Neural progenitor cell (in vitro differentiated cells): ENCODE measurements at regions not wholly inside any gene's neighbourhood (a gene's known extent, or its start where the extent isn't known, plus 50 kb on each side); places are given as distances from the start of the nearest gene placed in this dataset.

Experiments used
- DNase-seq: peaks from one replicate; pipeline ENCODE4 v3.0.0-alpha.2; 2016; ENCODE audit warnings: low spot score
- H2AFZ ChIP-seq: fragments of 200-600 bp; sonication (generic); replicated peaks from 2 replicates; pipeline ENCODE4 v1.6.1; 2016; ENCODE audit warnings: antibody characterized with exemption
- H3F3A ChIP-seq: fragments of 200-600 bp; sonication (generic); 2 replicates; pipeline ENCODE4 v1.6.1; 2016; ENCODE audit warnings: antibody characterized with exemption, low read depth
- H3K27ac ChIP-seq: fragments of 200-600 bp; sonication (generic); 2 replicates; pipeline ENCODE4 v1.5.1; 2016; ENCODE audit warnings: mild to moderate bottlenecking
- H3K27me3 ChIP-seq: fragments of 200-600 bp; sonication (generic); 2 replicates; pipeline ENCODE4 v1.6.1; 2016; ENCODE audit warnings: mild to moderate bottlenecking, moderate library complexity
- H3K36me3 ChIP-seq: fragments of 200-600 bp; sonication (generic); 2 replicates; pipeline ENCODE4 v1.5.1; 2016
- H3K4me1 ChIP-seq: fragments of 200-600 bp; sonication (generic); 2 replicates; pipeline ENCODE4 v1.6.1; 2016; ENCODE audit warnings: mixed run types
- H3K4me2 ChIP-seq: fragments of 200-600 bp; sonication (generic); 2 replicates; pipeline ENCODE4 v1.6.1; 2016
- H3K4me3 ChIP-seq: fragments of 200-600 bp; sonication (generic); 2 replicates; pipeline ENCODE4 v1.5.1; 2016
- H3K79me2 ChIP-seq: fragments of 200-600 bp; sonication (generic); 2 replicates; pipeline ENCODE4 v1.6.1; 2016; ENCODE audit warnings: low read depth
- H3K9ac ChIP-seq: fragments of 200-600 bp; sonication (generic); 2 replicates; pipeline ENCODE4 v1.6.1; 2016
- H3K9me3 ChIP-seq: fragments of 200-600 bp; sonication (generic); 2 replicates; pipeline ENCODE4 v1.5.1; 2016; ENCODE audit warnings: low read depth
- H4K20me1 ChIP-seq: fragments of 200-600 bp; sonication (generic); 2 replicates; pipeline ENCODE4 v1.6.1; 2016; ENCODE audit warnings: low read depth
- H3K27ac Mint-ChIP-seq: 3 replicates; pipeline ENCODE4 v1.8.0; 2021; ENCODE audit warnings: mixed read lengths
- H3K27me3 Mint-ChIP-seq: 2 replicates; pipeline ENCODE4 v1.8.0; 2022; ENCODE audit warnings: low read depth, mild to moderate bottlenecking, inconsistent platforms, moderate library complexity, mixed read lengths; ENCODE audit not compliant: insufficient read depth
- H3K36me3 Mint-ChIP-seq: 3 replicates; pipeline ENCODE4 v1.8.0; 2021; ENCODE audit warnings: mixed read lengths
- H3K4me1 Mint-ChIP-seq: 3 replicates; pipeline ENCODE4 v1.8.0; 2021; ENCODE audit warnings: mixed read lengths
- H3K4me3 Mint-ChIP-seq: 3 replicates; pipeline ENCODE4 v1.8.0; 2021; ENCODE audit warnings: mild to moderate bottlenecking, moderate library complexity, mixed read lengths
- H3K9me3 Mint-ChIP-seq: 3 replicates; pipeline ENCODE4 v1.8.0; 2020; ENCODE audit warnings: mixed read lengths
- CTCF ChIP-seq: fragments of 200-600 bp; sonication (generic); IDR thresholded peaks from 2 replicates; pipeline ENCODE4 v1.5.1; 2017; ENCODE audit warnings: antibody characterized with exemption, mild to moderate bottlenecking
- EZH2 ChIP-seq: fragments of 200-600 bp; sonication (generic); IDR thresholded peaks from 2 replicates; pipeline ENCODE4 v1.6.1; 2017; ENCODE audit warnings: antibody characterized with exemption, mild to moderate bottlenecking, moderate library complexity
- EZH2phosphoT487 ChIP-seq: fragments of 200-600 bp; sonication (generic); IDR thresholded peaks from 2 replicates; pipeline ENCODE4 v1.6.1; 2017; ENCODE audit warnings: antibody characterized with exemption

DNA sequence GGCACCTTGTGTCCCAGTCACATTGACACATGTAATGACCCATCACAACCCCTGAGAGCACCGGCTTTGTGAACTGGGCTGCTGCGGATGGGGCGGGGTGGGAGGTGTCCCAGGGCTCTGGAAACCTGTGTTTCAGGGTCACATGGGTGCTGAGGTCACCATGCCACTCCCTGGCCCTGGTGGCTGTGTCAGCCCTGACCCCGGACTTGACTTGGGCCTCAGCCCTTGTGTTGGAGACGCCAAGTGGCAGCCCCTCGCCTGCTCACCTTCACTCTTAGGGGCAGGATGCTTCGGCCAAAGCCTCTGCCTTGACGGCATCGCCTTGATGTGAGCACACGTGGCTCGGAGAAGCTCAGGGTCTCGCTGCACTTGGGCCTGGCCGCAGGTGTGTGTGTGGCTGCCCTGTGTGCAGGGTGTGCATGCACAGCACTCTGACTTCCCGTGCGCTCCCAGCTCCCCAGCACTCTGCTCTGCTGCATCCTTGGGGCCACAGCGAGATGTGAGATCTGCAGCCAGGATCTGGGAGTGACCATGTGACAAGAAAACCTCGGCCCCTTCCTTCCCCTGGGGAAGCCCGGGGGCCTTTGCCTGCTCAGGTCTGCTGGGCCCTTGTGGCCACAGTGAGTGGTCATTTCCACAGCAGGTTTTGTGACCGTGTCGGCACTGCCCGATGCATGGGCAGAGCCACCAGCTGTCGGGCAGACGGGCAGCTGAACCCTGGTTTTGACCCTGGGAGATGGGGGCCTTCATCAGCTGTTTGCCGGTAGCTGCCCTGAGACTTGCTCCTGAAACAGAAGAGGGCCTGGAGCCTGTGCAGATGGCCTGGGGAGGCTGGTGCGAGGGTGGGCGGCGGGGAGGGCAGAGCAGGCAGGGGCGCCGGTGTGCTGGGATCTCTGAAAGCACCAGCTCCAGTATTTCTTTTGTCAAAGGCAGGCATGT, 167.4 kb downstream of the KIF26A start:
- Mint-ChIP-seq H3K4me3 (no peak overlapping the region), H3K36me3 (no peaks in the 10 kb centered on the region)

GRCh38 chr14:104306450-104307040, 168.2 kb downstream of the KIF26A start:
- Histone ChIP-seq H2AFZ (no peak overlapping the region), H3K9me3 (no peaks in the 10 kb centered on the region), H3K79me2 (no peaks in the 10 kb centered on the region), H3F3A (no peaks in the 10 kb centered on the region), H3K4me3 (no peak overlapping the region), H3K36me3 (no peaks in the 10 kb centered on the region), H3K4me2 (no peak overlapping the region), H4K20me1 (no peaks in the 10 kb centered on the region), H3K27ac (no peak overlapping the region), H3K9ac (no peak overlapping the region), H3K27me3 (no peaks in the 10 kb centered on the region), H3K4me1 (no peaks in the 10 kb centered on the region)
- Mint-ChIP-seq H3K27me3 (peaks cover 5% of the 10 kb centered on the region), H3K36me3 (no peaks in the 10 kb centered on the region), H3K9me3 (peaks cover 5% of the 10 kb centered on the region), H3K27ac (no peak overlapping the region), H3K4me3 (no peak overlapping the region), H3K4me1 (peaks cover 8% of the 10 kb centered on the region)
- DNase-seq: no peak
- TF ChIP-seq EZH2phosphoT487 (no peak), EZH2 (no peak), CTCF (no peak)

More for the DNA sequence above, 167.4 kb downstream of the KIF26A start:
- DNase-seq: no peak
- H3F3A ChIP-seq: no peaks in the 10 kb centered on the region
- H3K9me3 Mint-ChIP-seq: no peaks in the 10 kb centered on the region
- no peaks in the 10 kb centered on the region for H3K36me3 ChIP-seq
- H3K27me3 Mint-ChIP-seq: peaks cover 9% of the 10 kb centered on the region
- H3K9ac ChIP-seq: no peak overlapping the region
- peaks cover 8% of the 10 kb centered on the region for H3K4me1 Mint-ChIP-seq
- H3K4me3 ChIP-seq: no peak overlapping the region
- no peak overlapping the region for H3K4me2 ChIP-seq
- H3K4me1 ChIP-seq: no peaks in the 10 kb centered on the region
- no peak overlapping the region for H2AFZ ChIP-seq
- no peaks in the 10 kb centered on the region for H4K20me1 ChIP-seq
- H3K79me2 ChIP-seq: no peaks in the 10 kb centered on the region
- no peak overlapping the region for H3K27ac Mint-ChIP-seq
- H3K27ac ChIP-seq: no peak overlapping the region
- TF ChIP-seq EZH2 (no peak), EZH2phosphoT487 (no peak), CTCF (no peak)
- no peaks in the 10 kb centered on the region for H3K9me3 ChIP-seq
- H3K27me3 ChIP-seq: no peaks in the 10 kb centered on the region

DNA sequence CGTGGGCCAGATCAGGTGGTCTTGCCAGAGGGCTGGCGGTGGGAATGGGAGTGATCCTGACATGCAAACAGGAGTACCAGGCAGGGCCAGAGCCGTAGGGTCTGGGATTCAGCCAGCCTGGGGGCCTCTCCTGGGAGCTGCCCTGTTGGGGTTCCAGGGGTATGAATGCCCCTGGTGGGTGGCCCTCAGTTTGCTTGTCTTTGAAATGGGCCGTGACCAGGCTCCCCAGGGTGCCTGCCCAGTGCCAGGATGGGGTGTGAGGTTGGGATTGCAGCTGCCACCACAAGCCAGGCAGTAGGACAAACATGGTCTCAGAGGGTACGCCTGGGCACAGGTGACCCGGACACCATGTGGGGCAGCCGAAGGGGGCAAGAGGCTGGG, 168.8 kb downstream of the KIF26A start:
- Histone ChIP-seq H2AFZ (no peak overlapping the region), H3F3A (no peaks in the 10 kb centered on the region), H3K36me3 (no peaks in the 10 kb centered on the region), H4K20me1 (no peaks in the 10 kb centered on the region), H3K27ac (no peak overlapping the region), H3K27me3 (no peaks in the 10 kb centered on the region), H3K9ac (no peak overlapping the region), H3K4me2 (no peak overlapping the region), H3K9me3 (no peaks in the 10 kb centered on the region), H3K4me3 (no peak overlapping the region), H3K4me1 (no peaks in the 10 kb centered on the region), H3K79me2 (no peaks in the 10 kb centered on the region)
- Mint-ChIP-seq H3K9me3 (peaks cover 5% of the 10 kb centered on the region), H3K27me3 (peaks cover 5% of the 10 kb centered on the region), H3K4me3 (no peak overlapping the region), H3K4me1 (peaks cover 8% of the 10 kb centered on the region), H3K36me3 (no peaks in the 10 kb centered on the region), H3K27ac (no peak overlapping the region)
- TF ChIP-seq CTCF: no peak
- TF ChIP-seq EZH2: no peak
- no peak for TF ChIP-seq EZH2phosphoT487
- no peak for DNase-seq
